GM12872 (cell line): ENCODE measurements at regions not wholly inside any gene's neighbourhood (a gene's known extent, or its start where the extent isn't known, plus 50 kb on each side); places are given as distances from the start of the nearest gene placed in this dataset.

Experiments used
- CTCF ChIP-seq: IDR thresholded peaks from 3 replicates; pipeline ENCODE4 v1.5.1; 2011; ENCODE audit warnings: low read depth, mild to moderate bottlenecking, low read length, moderate library complexity; ENCODE audit not compliant: insufficient read depth

GRCh38 chr21:20261364-20261763, 736.8 kb upstream of the NCAM2 start:
- no peak for TF ChIP-seq CTCF

- TF ChIP-seq CTCF: no peak
Observed at GRCh38 chr21:20265707-20266440, 732.3 kb upstream of the NCAM2 start.

GRCh38 chr21:20266441-20266710, 731.8 kb upstream of the NCAM2 start:
- no peak for TF ChIP-seq CTCF

GRCh38 chr21:20270365-20271055, 727.7 kb upstream of the NCAM2 start:
- TF ChIP-seq CTCF: no peak

- no peak for TF ChIP-seq CTCF
Observed at GRCh38 chr21:20272791-20273362, 725.3 kb upstream of the NCAM2 start.

GRCh38 chr21:20276377-20276776, 721.8 kb upstream of the NCAM2 start:
- TF ChIP-seq CTCF: no peak

- TF ChIP-seq CTCF: no peak
Observed at GRCh38 chr21:20276954-20277353, 721.3 kb upstream of the NCAM2 start.
